Upper lobe of left lung (tissue), 4 donors: ENCODE measurements at regions not wholly inside any gene's neighbourhood (a gene's known extent, or its start where the extent isn't known, plus 50 kb on each side); places are given as distances from the start of the nearest gene placed in this dataset.

ENCODE experiments used
- POLR2A ChIP-seq, 4 donors: fragments of 450-650 bp; IDR thresholded peaks; one replicate each; pipeline ENCODE4 v1.5.1; 2016 to 2017; ENCODE audit warnings: antibody characterized with exemption in 4 of 4, mild to moderate bottlenecking in 2 of 4
- TF ChIP-seq, protein P1 (sequence below), 6 experiments: fragments of 450-650 bp in 4 of 6; fragments of 200-600 bp in 2 of 6; sonication (generic) in 2 of 6; IDR thresholded peaks; one replicate each; pipeline ENCODE4 v1.5.1; 2016 to 2019; ENCODE audit warnings: antibody characterized with exemption in 6 of 6

DNA sequence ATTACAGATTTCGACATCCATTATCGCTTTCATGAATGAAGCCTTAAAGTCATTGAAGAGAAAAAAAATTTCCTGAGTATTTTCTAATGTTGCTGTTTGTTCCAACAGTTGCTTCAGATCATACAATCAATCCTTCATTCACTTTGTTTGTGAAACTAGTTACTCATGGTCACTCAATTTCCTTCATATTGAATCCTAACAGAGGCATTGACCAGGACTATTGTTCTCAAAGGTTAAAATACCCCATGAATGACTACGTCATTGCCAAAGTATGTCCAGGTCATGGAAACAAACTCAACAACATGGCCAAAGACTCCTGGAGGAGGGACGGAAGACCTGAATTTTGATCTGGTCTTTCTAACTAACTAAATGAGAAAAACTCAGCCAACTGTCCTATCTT, 54.0 kb upstream of the ABCB5 start:
- TF ChIP-seq, protein P1, sequence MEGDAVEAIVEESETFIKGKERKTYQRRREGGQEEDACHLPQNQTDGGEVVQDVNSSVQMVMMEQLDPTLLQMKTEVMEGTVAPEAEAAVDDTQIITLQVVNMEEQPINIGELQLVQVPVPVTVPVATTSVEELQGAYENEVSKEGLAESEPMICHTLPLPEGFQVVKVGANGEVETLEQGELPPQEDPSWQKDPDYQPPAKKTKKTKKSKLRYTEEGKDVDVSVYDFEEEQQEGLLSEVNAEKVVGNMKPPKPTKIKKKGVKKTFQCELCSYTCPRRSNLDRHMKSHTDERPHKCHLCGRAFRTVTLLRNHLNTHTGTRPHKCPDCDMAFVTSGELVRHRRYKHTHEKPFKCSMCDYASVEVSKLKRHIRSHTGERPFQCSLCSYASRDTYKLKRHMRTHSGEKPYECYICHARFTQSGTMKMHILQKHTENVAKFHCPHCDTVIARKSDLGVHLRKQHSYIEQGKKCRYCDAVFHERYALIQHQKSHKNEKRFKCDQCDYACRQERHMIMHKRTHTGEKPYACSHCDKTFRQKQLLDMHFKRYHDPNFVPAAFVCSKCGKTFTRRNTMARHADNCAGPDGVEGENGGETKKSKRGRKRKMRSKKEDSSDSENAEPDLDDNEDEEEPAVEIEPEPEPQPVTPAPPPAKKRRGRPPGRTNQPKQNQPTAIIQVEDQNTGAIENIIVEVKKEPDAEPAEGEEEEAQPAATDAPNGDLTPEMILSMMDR (IDR thresholded peaks at IDR 0.05): no peak
- no peak for TF ChIP-seq POLR2A (IDR thresholded peaks at IDR 0.05)
